ENCODE measurements at regions not wholly inside any gene's neighbourhood (a gene's known extent, or its start where the extent isn't known, plus 50 kb on each side); places are given as distances from the start of the nearest gene placed in this dataset.

DNA sequence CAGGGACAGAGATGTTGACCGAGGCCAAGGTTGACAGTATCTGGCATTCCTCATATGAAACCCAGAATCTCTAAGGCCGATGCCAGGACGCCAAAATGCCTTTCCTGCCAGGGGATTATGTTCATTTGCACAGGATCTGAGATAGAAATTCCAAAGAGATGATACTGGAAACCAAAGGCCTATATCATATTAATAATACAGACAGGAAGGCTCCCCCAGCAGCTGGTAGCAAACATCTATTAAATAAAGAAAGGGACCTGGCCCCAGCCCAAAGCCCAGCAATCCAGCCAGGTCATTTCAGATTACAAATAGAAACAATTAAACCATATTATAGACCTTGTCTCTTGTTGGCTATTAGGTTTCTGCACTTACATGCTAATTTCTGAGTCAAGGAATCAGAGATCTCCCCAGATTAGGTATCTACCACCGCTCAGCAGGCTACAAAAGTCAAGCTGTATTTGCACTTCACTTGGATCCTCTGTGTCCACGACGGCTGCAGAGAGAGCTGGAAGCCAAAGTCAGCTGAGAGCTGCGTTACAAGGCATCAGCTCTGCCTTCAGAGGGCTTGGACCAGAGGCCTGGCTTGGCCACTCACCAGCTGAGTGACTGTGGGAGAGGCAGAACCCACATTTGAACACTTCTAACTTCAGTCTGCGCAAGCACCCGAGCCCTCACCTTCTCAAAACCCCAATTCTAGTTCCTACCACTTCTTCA lies 269.3 kb upstream of the SIX2 start:
- FAIRE-seq (no peak), DNase-seq (ENCODE audit: extremely low spot score, insufficient read length, low read depth) (no peak)

DNA sequence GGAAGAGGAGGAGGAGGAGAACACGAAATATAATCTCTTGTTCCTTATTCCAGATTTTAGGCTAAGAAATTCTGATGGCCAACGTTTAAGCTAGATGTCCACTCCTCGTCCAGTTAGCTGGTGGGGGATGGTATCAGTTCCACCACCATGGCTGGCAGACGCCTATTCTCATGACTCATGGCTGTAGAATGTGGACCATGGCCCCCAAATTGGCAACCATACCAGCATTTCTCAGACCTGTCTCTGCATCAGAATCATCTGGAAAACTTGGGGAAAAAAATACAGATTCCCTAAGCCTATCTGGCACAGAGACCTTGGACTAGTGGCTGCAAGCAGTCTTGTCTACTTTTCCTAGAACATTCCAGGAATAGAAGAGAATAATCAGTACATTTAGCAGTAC lies 267.7 kb upstream of the SIX2 start:
- no peak for FAIRE-seq
- DNase-seq (ENCODE audit: extremely low spot score, insufficient read length, low read depth): no peak

- DNase-seq (ENCODE audit: extremely low spot score, insufficient read length, low read depth) (no peak), FAIRE-seq (no peak)
Observed at GRCh38 chr2:45275806-45276205, 266.6 kb upstream of the SIX2 start.

GRCh38 chr2:45275242-45275805 lies 266.1 kb upstream of the SIX2 start:
- FAIRE-seq (no peak), DNase-seq (ENCODE audit: extremely low spot score, insufficient read length, low read depth) (no peak)

- no peak for FAIRE-seq
- DNase-seq (ENCODE audit: extremely low spot score, insufficient read length, low read depth): no peak
Observed at GRCh38 chr2:45274250-45274926, 265.1 kb upstream of the SIX2 start.

DNA sequence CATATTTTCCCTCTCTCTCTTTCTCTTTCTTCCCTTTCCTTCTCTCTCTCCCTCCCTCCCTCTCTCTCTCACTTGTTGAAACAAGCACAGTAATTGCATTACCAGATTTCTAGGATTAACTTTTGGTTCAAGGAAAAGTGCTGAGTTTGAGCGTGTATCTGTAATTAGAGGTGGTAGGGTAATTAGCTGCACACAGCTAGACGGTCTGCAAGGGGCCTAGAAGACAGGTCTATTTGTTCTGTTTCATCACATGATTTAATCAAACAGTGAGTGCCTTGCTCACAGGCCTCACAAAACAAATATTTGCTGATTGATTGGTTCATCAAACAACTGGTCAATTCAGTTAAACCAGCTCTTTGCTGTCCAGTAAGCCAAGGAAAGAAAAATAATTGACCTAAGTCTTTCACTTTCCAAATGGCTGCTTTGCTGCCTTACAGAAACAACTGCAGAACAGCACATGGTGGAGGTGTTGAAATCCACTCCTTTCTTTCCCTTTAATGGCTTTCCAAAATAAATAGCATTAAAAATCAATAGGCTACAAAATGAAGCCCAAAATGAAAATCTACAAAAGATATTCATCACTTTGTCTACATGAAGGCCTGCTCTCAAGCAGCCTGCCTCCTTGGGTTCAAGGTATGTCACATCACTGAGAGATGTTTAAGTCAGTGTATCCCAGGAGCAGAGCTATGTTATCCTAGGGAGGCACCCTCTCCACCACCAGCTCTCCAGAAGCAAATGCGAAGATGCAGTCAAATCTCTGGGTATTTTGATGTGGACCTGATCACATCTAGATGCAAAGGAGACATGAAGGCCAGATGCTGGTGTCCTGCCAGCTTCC lies 264.4 kb upstream of the SIX2 start:
- FAIRE-seq (no peak), DNase-seq (ENCODE audit: extremely low spot score, insufficient read length, low read depth) (no peak)

- no peak for DNase-seq (ENCODE audit: extremely low spot score, insufficient read length, low read depth)
Observed at GRCh38 chr2:45272549-45273265, 263.5 kb upstream of the SIX2 start.

DNA sequence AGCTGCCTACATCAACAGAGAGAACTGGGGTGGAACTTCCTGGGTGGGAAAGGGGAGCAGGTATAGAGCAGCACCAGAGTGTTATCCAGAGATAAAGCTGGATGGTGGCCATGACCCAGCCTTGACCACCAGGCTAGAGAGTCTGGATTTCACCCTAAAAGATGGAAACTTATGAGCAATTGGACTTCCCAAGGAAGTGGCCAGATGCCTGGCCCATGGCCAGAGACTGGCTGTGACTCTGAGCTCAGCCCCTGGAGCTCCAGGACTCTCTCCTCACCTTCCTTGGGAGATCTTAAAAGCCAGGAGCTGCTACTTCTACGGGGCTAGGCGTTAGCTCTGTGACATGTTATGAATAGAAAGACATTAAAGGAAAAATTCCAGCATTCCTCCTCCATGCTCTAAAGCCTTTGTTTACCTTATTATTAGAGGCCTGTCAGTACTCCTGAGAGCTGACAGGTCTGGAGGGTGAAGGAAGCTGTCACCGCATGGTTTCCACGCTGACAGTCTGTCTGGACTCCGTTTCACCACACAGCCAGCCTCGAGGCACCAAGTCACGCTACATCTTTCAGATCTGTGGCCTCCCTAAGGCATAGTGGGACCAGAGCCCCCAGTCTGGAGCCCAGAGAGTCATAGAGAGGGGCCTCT lies 260.0 kb upstream of the SIX2 start:
- FAIRE-seq: no peak

More at GRCh38 chr2:45272549-45273265, 263.5 kb upstream of the SIX2 start:
- no peak for FAIRE-seq

DNA sequence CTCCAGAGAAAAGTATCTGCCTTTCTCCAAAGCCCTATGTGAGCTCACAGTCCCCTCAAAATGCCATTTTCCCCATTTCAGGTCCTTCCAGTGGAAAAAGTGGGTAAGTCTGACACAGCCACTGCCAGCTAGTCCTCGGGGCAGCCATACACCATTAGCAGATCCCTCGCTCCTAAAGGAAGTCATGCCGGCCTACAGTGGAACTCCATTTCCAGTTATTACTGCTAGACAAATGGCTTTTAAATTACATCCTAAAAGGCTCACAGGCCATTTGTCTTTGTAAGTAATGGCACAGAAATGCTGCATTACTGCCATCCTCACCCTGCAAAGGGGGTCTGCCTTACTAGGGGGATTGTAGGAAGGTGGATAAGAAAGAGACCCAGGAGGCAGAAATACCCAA lies 259.4 kb upstream of the SIX2 start:
- DNase-seq (ENCODE audit: extremely low spot score, insufficient read length, low read depth) (no peak), FAIRE-seq (no peak)

More for the DNA sequence above, 260.0 kb upstream of the SIX2 start:
- DNase-seq (ENCODE audit: extremely low spot score, insufficient read length, low read depth): no peak

DNA sequence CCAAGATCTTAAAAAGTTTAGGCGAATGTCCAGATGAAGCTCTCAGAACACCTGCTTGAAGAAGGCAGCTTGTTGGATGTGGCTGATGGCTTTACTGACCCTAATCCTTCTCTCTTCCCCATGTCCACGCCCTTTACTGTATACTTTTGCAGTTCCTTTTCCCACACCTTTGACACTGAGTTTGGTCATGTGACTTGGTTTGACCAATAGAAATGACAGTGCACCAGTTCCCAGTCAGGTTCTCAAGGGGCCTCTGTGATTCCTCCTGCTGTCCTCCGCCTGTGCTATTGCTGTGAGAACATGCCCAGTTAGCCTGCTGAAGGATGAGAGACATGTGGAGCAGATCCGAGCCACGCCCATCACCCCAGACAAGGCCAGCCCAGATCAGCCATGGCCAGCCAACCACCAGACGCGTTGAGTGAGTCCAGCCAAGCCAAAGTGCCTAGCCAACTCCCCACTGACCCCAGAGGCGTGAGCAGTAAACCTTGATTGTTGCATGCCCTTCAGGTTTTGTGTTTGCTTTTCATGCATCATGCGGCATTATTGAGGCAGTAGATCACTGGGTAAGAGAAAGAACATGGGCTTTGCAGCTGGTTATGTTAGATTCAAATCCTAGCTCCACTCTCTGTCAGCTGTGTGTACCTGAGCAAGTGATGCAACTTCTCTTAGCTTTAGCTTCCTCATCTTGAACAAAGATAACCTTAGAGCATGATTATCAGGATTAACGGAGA lies 258.0 kb upstream of the SIX2 start:
- DNase-seq (ENCODE audit: extremely low spot score, insufficient read length, low read depth) (no peak), FAIRE-seq (no peak)

DNA sequence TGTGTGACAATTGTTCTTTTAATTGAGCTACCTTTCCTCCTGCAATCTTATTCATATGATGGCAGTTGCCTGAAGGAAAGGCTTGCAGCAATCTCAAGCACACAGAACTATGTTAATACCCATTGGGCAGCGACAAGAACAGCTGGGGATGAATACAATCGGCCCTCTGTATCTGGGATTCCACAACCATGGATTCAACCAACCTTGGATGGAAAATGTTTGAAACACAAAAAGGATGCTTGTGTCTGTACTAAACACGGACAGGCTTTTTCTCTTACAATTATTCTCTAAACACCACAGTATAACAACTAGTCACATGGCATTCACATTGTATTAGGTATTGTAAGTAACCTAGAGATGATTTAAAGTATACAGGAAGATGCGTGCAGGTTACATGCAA lies 256.1 kb upstream of the SIX2 start:
- FAIRE-seq (no peak), DNase-seq (ENCODE audit: extremely low spot score, insufficient read length, low read depth) (no peak)

- FAIRE-seq (no peak), DNase-seq (ENCODE audit: extremely low spot score, insufficient read length, low read depth) (no peak)
Observed at GRCh38 chr2:45264227-45265225, 255.3 kb upstream of the SIX2 start.

DNA sequence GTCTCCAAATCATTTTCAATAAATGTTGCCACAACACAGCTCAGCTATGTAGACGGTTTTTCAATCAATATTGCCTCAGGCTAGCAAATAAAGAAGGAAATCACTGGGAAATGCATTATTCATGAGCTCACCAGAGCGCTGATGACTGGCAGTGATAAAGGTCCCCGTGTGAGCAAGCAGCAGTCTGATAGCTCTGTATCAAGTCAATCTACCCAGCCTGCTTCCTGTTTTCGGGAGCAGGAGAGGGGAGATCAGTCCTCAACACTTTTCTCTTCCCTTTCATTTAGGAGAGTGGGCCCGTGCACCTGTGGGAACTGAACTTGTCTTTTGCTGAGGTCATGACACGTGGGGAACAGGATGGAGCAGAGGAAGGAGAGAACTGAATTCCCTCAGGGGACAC lies 253.9 kb upstream of the SIX2 start:
- DNase-seq (ENCODE audit: extremely low spot score, insufficient read length, low read depth) (no peak), FAIRE-seq (no peak)

DNA sequence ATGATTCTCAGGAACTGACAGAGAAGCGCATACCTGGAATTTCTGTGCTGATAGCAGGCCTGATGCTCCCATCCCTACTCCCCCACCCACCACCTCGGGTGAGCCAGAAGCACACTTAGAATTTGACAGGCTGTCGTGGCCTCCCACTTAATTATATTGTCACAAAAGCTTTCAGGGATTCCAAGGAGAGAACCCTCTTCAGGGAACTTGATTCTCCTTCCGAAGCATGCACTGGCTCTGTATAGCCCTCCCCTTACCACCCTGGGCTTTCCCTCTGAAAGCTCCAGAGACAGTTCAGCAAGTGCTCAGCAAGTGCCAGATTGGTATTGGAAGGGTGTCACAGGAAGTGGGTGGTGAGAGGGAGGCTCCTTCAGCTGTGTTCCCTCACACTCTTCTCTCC lies 252.5 kb upstream of the SIX2 start:
- FAIRE-seq: no peak

GRCh38 chr2:45260946-45261345 lies 251.7 kb upstream of the SIX2 start:
- FAIRE-seq (no peak), DNase-seq (ENCODE audit: extremely low spot score, insufficient read length, low read depth) (no peak)

More for the DNA sequence above, 252.5 kb upstream of the SIX2 start:
- no peak for DNase-seq (ENCODE audit: extremely low spot score, insufficient read length, low read depth)

- no peak for FAIRE-seq
- no peak for DNase-seq (ENCODE audit: extremely low spot score, insufficient read length, low read depth)
Observed at GRCh38 chr2:45259547-45260160, 250.4 kb upstream of the SIX2 start.

DNA sequence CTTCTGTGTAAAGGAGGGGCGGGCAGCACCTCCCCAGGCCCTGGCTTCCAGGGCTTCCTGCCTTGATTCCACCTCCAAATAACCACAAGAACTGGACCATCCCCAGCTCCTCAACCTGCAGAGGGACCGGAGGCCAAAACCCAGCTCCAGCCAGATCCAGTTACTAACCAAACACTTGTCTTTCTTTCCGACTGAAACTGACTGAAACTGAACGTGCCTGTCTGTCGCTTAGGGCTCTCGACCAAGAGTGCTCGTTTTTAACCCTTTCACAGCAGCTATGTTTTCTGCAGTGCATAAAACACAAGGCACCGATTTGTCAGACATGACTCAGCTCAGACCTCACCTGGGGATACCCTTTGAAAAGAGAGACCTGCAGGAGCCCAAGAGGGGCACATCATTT lies 249.9 kb upstream of the SIX2 start:
- DNase-seq (ENCODE audit: extremely low spot score, insufficient read length, low read depth) (no peak), FAIRE-seq (no peak)

Data from GM18507 (cell line).